ENCODE measurements at regions not wholly inside any gene's neighbourhood (a gene's known extent, or its start where the extent isn't known, plus 50 kb on each side); places are given as distances from the start of the nearest gene placed in this dataset.

GRCh38 chr5:29614206-29614605 is 1579.3 kb upstream of the CDH6 start:
- DNase-seq (ENCODE audit: low read depth), result no peak
- TF ChIP-seq MYC (IDR thresholded peaks at IDR 0.05; ENCODE audit: low read depth, low read length) (no peak), CTCF (IDR thresholded peaks at IDR 0.05; ENCODE audit: low read depth, low read length) (no peak)
- no peak overlapping the region for H3K4me3 ChIP-seq (ENCODE audit: low read depth, low read length)

- TF ChIP-seq MYC (IDR thresholded peaks at IDR 0.05; ENCODE audit: low read depth, low read length) (no peak), POLR2A (IDR thresholded peaks at IDR 0.05; ENCODE audit: extremely low read depth, insufficient read length) (no peak), CTCF (IDR thresholded peaks at IDR 0.05; ENCODE audit: low read depth, low read length) (no peak), MAX (IDR thresholded peaks at IDR 0.05; ENCODE audit: low read depth, low read length) (no peak)
- no peak overlapping the region for H3K4me3 ChIP-seq (ENCODE audit: low read depth, low read length)
- no peak for DNase-seq (ENCODE audit: low read depth)
Observed at GRCh38 chr5:29588236-29588635, 1605.2 kb upstream of the CDH6 start.

DNA sequence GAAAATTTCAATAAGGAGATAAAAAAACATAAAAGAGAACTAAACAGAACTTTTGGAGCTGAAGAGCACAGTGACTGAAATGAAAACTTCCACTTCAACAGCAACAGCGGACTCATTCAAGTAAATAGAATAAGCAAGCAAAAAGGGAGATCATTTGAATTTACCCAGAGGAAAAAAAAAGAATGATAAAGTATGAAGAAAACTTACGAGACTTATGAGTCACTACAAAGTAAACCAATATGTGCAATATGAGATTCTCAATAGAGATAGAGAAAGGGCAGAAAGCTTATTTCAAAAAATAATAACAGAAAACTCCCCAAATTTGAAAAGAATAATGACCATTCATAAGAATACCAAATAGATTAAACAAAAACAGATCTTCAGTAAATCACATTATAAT is 1605.7 kb upstream of the CDH6 start:
- no peak for DNase-seq (ENCODE audit: low read depth)
- TF ChIP-seq POLR2A (IDR thresholded peaks at IDR 0.05; ENCODE audit: extremely low read depth, insufficient read length) (no peak), MAX (IDR thresholded peaks at IDR 0.05; ENCODE audit: low read depth, low read length) (no peak), CTCF (IDR thresholded peaks at IDR 0.05; ENCODE audit: low read depth, low read length) (no peak), MYC (IDR thresholded peaks at IDR 0.05; ENCODE audit: low read depth, low read length) (no peak)
- no peak overlapping the region for H3K4me3 ChIP-seq (ENCODE audit: low read depth, low read length)

GRCh38 chr5:29568028-29568427 is 1625.5 kb upstream of the CDH6 start:
- no peak for DNase-seq (ENCODE audit: low read depth)
- TF ChIP-seq CTCF (IDR thresholded peaks at IDR 0.05; ENCODE audit: low read depth, low read length), result no peak
- TF ChIP-seq MYC (IDR thresholded peaks at IDR 0.05; ENCODE audit: low read depth, low read length), result no peak
- no peak for TF ChIP-seq POLR2A (IDR thresholded peaks at IDR 0.05; ENCODE audit: extremely low read depth, insufficient read length)
- TF ChIP-seq MAX (IDR thresholded peaks at IDR 0.05; ENCODE audit: low read depth, low read length), result no peak
- H3K4me3 ChIP-seq (ENCODE audit: low read depth, low read length), result no peak overlapping the region

GRCh38 chr5:29561564-29561963 is 1631.9 kb upstream of the CDH6 start:
- no peak overlapping the region for H3K4me3 ChIP-seq (ENCODE audit: low read depth, low read length)
- DNase-seq (ENCODE audit: low read depth), result no peak
- no peak for TF ChIP-seq POLR2A (IDR thresholded peaks at IDR 0.05; ENCODE audit: extremely low read depth, insufficient read length)
- TF ChIP-seq CTCF (IDR thresholded peaks at IDR 0.05; ENCODE audit: low read depth, low read length), result no peak
- no peak for TF ChIP-seq MAX (IDR thresholded peaks at IDR 0.05; ENCODE audit: low read depth, low read length)
- TF ChIP-seq MYC (IDR thresholded peaks at IDR 0.05; ENCODE audit: low read depth, low read length), result no peak

- no peak for TF ChIP-seq MYC (IDR thresholded peaks at IDR 0.05; ENCODE audit: low read depth, low read length)
- TF ChIP-seq MAX (IDR thresholded peaks at IDR 0.05; ENCODE audit: low read depth, low read length), result no peak
- TF ChIP-seq CTCF (IDR thresholded peaks at IDR 0.05; ENCODE audit: low read depth, low read length), result no peak
- no peak for TF ChIP-seq POLR2A (IDR thresholded peaks at IDR 0.05; ENCODE audit: extremely low read depth, insufficient read length)
- no peak for DNase-seq (ENCODE audit: low read depth)
- no peak overlapping the region for H3K4me3 ChIP-seq (ENCODE audit: low read depth, low read length)
Observed at GRCh38 chr5:29550523-29550922, 1643.0 kb upstream of the CDH6 start.
